ENCODE measurements at regions not wholly inside any gene's neighbourhood (a gene's known extent, or its start where the extent isn't known, plus 50 kb on each side); places are given as distances from the start of the nearest gene placed in this dataset.

- no peak for TF ChIP-seq EZH2 (IDR thresholded peaks at IDR 0.05; ENCODE audit: insufficient read depth, poor library complexity, severe bottlenecking)
- no peak for TF ChIP-seq EZH2phosphoT487 (IDR thresholded peaks at IDR 0.05; ENCODE audit: insufficient read depth, low read depth)
These were observed 373.7 kb downstream of the HAPSTR1 start for GRCh38 chr16:9465161-9465560.
